ENCODE measurements at regions not wholly inside any gene's neighbourhood (a gene's known extent, or its start where the extent isn't known, plus 50 kb on each side); places are given as distances from the start of the nearest gene placed in this dataset.
"Not testable (repeated sequence)": the region's sequence is repeated elsewhere in the genome, so short reads cannot be mapped to it uniquely, and the experiment has no call there.

DNA sequence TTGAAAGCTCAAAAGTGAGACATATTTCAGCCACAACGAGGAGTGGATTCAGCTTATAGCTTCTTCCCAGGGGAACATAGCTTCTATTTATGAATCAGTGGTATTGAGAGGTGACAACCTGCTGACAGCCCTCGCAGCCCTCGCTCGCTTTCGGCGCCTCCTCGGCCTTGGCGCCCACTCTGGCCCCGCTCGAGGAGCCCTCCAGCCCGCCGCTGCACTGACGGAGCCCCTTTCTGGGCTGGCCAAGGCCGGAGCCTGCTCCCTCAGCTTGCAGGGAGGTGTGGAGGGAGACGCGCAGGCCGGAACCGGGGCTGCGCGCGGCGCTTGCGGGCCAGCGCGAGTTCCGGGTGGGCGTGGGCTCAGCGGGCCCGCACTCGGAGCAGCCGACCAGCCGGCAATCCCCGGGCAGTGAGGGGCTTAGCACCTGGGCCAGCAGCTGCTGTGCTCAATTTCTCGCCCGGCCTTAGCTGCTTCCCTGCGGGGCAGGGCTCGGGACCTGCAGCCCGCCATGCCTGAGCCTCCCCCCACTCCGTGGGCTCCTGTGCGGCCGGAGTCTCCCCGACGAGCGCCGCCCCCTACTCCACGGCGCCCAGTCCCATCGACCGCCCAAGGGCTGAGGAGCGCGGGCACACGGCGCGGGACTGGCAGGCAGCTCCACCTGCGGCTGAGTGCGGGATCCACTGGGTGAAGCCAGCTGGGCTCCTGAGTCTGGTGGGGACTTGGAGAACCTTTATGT lies 207.9 kb upstream of the RFX3 start:
- not testable (repeated sequence) for ATAC-seq; DNase-seq (ENCODE audit: missing footprints)
- intact Hi-C loops (cut with DNase I), result loop anchor here (5.0 to 10.0 kb wide), 4 partner anchors 381 to 644 kb away; no protein-coding TSS in a partner anchor

DNA sequence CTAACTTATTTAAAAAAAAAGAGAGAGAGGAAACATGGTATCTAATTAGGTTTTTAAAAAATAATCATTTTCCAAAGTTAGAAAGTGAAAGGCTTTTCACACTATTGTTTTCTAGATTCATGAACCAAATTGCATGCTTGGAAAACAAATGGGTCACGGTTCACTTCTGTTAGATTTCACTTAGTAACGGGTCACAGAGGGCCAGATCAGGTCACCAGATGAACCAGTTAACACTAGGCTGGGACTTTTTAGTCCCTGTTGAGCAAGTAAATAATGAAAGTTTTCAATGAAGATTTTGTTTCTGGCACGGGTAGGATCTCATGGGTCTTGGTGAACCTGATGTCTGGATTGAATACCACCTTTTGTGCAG lies 207.2 kb upstream of the RFX3 start:
- no peak for ATAC-seq
- intact Hi-C loops (cut with DNase I), result loop anchor here (5.0 to 10.0 kb wide), 4 partner anchors 382 to 644 kb away; no protein-coding TSS in a partner anchor
- no peak for DNase-seq (ENCODE audit: missing footprints)

DNA sequence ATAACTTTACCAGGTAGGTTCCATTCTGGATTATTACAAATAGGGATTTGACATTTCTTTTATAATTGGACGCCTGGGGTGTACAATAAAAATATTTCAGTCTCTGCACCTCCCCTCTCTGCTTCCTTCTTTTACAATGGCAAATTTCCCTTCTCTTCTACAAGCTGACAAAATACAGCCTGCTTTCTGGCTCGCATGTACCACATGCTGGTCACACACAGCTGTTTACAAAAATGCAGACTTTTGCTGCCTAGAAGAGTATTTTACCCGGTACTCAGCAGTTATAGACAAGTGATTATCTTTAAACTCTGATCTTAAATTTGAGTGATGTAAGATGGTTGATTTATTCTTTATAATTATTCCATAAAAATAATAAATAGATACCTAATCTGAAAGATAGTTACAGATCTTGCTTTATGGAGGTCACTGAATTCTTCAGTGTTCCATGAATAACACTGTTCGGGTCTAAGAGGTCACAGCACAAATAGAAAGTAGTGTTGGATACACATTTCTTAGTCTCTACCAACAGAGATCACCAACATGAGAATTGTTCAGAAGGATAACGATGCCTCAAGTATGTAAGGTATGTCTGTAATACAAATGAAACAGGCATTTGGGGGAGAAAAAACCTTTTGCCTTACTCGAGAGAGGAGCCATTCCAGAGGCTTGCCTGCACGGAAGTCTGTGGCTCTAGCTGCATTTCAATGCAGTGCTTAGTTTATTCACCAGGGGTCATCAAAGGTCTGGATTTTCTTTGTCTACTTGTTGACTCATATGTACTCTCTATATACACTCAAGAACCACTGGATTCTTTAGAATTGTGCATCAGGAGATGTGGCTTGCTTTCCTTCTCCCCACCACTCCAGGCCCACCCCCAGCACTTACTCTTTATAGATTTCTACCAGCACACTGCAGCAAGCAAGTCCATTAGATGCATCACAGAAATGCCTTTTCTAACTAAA lies 206.6 kb upstream of the RFX3 start:
- ATAC-seq, result peak; percentile 97
- DNase-seq (ENCODE audit: missing footprints), result no peak

DNA sequence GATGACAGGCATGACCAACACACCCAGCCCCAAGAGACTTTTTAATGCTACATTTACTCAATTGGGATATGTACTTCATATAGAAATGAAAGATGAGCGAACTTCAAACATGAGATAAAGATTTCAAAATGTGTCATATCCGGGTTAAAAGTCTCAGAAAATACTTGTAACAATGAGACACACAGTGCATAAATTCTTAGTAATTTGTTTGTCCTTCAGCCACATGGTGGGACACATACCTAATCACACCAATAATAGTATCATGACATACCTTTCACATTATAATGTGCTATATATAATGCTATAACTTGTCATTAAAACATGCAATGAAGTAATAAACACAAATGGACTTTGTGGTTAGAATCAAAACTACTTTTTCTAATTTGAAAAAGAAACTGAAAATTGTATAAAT lies 204.7 kb upstream of the RFX3 start:
- DNase-seq (ENCODE audit: missing footprints) (no peak), ATAC-seq (no peak)
- intact Hi-C loops (cut with DNase I), result loop anchor here (5.0 to 10.0 kb wide), 4 partner anchors 384 to 647 kb away; no protein-coding TSS in a partner anchor

More for the DNA sequence above, 206.6 kb upstream of the RFX3 start:
- intact Hi-C loops (cut with DNase I), result loop anchor here (5.0 to 10.0 kb wide), 4 partner anchors 382 to 645 kb away; no protein-coding TSS in a partner anchor

DNA sequence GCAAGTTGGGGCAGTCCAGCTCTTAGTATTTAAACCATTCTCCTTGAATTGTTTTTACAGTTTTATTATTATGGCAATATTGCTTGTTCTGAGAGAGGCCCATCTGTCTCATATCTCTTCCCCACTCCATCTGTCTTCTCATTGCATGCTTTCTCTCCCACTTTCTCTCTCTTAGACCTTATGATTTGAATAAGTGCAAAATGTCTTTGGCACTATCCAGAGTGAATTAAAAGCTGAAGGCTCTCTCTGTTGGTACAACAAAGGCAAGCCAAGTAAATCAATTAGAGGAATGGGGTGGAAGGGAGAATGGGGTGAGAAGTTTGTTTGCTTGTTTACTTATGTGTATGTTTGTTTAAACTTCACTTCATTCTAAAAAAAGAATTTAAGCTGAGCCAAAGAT lies 195.3 kb upstream of the RFX3 start:
- intact Hi-C loops (cut with DNase I), result no loop called here
- ATAC-seq, result no peak
- no peak for DNase-seq (ENCODE audit: missing footprints)

DNA sequence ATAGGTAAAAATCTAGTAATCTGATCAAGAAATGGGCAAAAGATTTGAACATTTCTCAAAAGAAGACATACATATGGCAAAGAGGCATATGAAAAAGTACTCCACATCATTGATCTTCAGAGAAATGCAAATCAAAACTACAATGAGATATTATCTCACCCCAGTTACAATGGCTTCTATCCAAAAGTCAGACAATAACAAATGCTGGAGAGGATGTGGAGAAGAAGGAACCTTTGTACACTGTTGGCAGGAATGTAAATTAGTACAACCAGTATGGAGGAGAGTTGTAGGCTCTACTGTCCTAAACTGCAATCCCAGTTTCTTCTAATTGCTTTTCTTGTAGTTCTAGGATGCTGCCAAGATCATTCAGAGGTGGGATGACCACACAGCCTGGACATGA lies 193.5 kb upstream of the RFX3 start:
- intact Hi-C loops (cut with DNase I), result no loop called here
- no peak for DNase-seq (ENCODE audit: missing footprints)
- no peak for ATAC-seq

DNA sequence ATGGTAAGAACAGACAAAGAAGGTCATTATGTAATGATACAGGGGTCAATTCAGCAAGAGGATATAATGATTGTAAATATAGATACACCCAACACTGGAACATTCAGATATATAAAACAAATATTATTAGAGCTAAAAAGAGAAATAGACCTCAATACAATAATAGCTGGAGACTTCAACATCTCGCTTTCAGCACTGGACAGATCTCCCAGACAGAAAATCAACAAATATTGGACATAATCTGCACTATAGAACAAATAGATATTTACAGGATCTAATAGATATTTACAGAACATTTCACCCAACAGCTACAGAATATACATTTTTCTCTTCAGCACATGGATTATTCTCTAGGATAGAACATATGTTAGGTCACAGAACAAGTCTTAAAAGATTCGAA lies 190.6 kb upstream of the RFX3 start:
- intact Hi-C loops (cut with DNase I), result no loop called here
- no peak for ATAC-seq
- no peak for DNase-seq (ENCODE audit: missing footprints)

DNA sequence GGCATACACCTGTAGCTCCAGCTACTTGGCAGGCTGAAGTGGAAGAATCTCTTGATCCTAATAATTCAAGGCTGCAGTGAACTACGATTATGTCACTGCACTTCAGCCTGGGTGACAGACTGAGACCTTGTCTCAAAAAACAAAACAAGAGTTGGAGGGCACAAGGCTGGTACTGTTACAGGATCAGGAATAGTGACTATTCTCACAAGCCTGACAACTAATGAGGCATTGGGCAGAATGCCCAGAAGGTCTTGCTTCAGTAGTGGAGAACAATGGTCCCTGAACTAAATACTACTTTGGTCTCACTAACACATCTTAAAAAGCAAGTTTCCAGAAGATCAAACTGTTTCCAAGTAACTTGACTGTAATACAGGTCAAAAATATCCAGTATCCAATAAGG lies 182.9 kb upstream of the RFX3 start:
- intact Hi-C loops (cut with DNase I), result no loop called here
- DNase-seq (ENCODE audit: missing footprints), result no peak
- no peak for ATAC-seq

DNA sequence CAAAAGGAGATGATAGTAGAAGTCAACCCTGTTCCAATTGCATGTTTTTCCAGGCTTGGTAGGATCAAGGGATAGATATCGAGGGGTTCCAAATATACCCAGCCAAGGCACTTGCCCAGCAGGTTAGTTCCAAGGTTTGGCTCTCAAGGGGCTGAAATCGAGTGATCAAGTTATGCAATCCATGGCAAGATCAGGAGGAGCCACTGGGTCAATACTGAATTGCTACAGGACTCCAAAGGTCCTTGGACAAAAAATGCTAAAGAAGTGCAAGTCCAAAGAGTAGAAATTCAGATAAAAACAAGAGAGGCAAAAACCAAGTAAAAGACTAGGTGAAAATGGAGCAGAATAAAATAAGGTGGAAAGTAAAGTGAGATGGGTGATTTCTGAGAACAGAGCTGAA lies 179.1 kb upstream of the RFX3 start:
- no peak for ATAC-seq
- intact Hi-C loops (cut with DNase I), result no loop called here

DNA sequence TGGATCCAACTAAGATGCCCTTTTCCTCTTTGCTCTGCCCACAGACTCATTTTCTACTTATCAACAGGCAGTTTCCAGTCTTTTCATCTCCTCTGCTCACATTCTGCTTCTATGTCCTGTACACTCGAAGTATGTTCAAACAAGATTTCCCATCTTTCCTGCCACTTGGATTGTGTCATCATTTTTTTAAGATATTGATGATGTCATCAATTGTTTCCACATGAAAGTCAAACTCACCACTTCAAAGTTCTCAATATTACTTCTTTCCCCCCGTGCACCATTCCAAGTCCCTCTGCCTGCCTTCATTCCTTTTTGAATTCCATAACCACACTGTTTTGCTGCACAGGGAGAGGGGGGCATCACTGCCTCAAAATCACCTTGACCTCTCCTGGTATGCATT lies 175.0 kb upstream of the RFX3 start:
- intact Hi-C loops (cut with DNase I), result no loop called here
- ATAC-seq, result no peak
- DNase-seq (ENCODE audit: missing footprints), result no peak

More for the DNA sequence above, 179.1 kb upstream of the RFX3 start:
- no peak for DNase-seq (ENCODE audit: missing footprints)

DNA sequence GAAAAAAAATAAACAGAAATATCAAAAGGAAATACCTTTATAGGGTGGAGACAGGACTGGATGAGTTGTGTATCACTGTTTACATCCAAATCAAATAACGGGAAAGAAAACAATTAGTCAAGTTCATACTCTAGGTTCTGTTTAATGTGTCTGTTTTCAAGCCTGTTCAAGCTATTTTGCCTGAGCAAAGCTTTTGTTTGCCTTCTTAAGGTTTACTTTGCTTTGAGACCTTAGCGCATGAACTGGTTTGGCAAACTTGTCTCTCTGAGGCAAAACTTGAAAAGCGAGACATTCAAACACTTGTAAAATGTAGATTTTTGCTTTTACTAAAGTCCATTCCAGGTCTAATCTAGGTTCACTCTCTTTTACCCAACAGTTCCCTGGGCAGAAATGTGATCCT lies 174.1 kb upstream of the RFX3 start:
- intact Hi-C loops (cut with DNase I), result no loop called here
- ATAC-seq, result no peak
- no peak for DNase-seq (ENCODE audit: missing footprints)

DNA sequence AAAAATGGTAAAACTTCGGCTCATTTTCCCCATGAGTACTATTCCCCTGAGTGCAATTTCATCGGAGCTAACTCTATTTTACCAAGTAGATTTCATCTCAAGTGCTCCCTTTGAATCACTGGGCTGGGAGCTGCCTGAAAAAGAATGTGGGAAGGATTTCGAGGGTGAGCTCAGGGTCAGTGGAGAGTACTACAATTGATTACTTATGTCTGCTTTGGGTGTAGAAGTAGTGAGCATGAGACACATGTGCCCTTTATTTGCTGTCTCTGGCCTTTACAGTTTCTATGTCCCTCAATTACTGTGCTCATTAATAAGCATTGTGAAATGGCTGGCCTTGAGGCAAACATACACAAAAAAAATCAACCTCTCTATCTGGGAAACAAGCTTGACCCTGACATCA lies 172.7 kb upstream of the RFX3 start:
- no peak for ATAC-seq

DNA sequence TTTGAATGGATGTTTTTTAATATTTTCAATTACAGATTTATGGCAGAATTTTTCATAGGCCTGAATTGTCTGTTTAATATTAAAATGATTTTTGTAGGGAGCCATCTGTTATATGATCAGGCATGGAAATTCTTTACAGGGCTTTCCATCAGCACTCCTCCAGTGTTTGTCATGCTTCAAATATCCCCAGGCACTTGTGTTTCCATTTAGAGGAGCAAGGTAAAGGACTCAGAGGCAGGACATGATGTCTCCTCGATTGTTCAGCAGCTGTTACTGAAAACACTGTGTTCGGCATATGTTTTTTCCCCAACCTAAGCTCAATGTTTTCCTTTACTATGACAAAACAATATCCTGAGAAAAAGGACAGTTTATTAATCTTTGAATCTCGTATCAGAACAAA lies 172.3 kb upstream of the RFX3 start:
- DNase-seq (ENCODE audit: missing footprints) (no peak), ATAC-seq (no peak)
- intact Hi-C loops (cut with DNase I), result no loop called here

More for the DNA sequence above, 172.7 kb upstream of the RFX3 start:
- no peak for DNase-seq (ENCODE audit: missing footprints)
- intact Hi-C loops (cut with DNase I), result no loop called here

DNA sequence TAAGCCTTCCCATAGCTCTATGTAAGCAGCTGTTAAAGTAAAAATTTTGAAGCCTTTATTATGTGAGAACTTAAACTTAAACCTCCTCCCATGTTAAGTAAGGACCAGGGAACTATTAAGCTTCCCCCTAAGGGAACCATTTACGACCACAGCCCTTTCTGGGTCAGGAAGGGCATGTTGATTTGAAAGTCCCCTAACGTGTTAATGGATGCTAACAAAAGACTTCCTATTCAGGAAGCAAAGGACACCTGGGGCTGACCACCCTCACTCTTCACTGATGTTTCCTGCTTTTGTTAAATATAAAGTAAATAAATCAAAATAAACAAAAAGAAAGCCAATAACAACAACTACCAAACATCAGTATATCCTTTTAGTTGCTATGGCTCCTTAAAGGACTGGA lies 170.6 kb upstream of the RFX3 start:
- DNase-seq (ENCODE audit: missing footprints) (no peak), ATAC-seq (no peak)
- intact Hi-C loops (cut with DNase I), result no loop called here

DNA sequence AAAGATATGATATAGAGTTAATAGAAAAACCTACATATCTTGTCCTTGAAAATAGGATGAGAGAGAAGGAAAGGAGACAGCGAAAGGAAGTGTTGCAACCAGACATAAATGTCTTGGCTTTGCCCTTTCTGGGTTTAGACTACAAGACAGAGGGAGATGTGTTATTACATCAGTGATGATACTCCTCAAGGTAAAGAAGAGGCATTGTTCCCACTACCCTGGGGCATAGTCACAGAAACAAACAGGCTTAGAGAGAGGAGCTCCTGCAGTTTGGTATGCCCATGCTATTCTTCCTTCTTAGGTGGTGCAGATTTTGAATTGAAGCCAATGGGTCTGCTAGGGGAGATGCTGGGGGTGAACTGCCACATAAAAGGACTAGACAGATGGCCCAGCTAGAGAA lies 166.8 kb upstream of the RFX3 start:
- DNase-seq (ENCODE audit: missing footprints), result no peak
- ATAC-seq, result no peak
- intact Hi-C loops (cut with DNase I), result no loop called here

DNA sequence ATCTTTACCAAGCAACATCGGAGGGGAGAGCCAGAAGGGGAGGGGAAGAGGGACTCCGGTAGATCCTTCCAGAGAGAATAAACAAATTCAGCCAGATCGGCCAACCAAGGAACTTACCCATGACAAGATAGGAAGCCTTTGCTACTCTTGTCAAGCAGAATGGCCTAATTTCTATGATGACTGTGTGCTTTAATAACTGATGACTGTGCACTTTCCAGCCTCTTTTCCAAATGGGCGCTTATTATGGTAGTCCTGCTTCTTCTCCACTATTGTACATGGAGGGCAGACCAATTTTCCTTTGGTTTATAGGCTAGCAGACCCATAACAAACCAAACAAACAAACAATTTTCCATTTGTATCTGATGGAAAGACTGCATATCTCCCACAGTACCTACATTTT lies 163.8 kb upstream of the RFX3 start:
- DNase-seq (ENCODE audit: missing footprints) (no peak), ATAC-seq (no peak)
- intact Hi-C loops (cut with DNase I), result no loop called here

DNA sequence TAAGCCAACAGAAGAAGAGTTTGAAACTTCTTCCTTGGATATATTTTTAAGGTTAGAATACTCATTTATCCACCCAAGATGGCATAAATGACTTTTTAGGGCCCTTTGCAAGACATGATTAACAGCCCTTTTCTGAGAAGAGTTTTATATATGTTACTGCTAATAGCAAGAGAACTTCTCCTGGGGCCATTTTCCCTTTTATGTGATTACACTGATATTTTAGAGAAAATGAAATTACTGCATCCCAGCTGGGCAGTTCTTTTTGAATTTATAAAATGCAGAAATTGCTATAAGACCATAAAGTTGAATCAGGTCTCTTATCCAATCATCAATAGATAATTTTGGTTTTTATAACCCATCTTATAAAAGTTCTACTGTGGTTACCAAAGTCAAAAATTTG lies 161.3 kb upstream of the RFX3 start:
- DNase-seq (ENCODE audit: missing footprints) (no peak), ATAC-seq (no peak)
- intact Hi-C loops (cut with DNase I), result no loop called here

DNA sequence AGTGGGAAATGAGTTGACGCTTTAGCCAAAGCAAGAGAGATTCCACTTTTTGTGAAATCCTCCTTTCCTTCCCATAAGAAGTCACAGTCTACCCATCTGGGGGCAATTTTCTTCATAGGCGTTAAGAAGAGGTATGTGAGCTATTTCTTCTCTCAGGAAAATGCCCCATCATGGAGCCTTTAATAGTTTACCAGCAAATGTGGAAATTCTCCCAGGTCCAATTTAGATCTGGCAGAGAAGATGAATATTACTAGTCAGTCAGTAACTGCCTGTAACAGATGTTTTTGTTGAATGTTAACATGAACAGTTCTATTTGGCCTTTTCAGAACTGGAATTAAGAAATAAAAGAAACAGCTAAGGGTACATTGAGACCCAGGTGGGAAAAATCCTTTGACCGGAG lies 156.4 kb upstream of the RFX3 start:
- no peak for ATAC-seq
- DNase-seq (ENCODE audit: missing footprints), result no peak
- intact Hi-C loops (cut with DNase I), result no loop called here

DNA sequence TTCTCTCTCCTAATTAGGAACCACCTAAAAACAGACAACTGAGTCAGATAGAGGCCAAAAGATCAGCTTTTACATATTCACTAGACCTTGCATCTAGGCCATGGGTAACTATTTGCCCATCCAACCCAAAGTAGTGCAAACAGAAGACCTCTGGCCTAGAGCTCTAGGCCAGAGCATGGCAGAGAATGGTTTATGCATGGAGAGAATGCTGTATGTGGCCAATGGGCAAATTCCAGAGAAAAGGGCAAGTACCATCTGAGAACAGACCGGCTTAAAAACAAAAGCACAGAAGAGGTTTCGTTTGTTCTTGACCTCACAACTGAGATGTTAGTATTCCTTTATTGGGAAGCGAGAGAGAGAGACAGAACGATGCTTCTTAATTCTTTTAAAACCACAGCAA lies 151.7 kb upstream of the RFX3 start:
- no peak for ATAC-seq
- intact Hi-C loops (cut with DNase I), result no loop called here
- no peak for DNase-seq (ENCODE audit: missing footprints)

DNA sequence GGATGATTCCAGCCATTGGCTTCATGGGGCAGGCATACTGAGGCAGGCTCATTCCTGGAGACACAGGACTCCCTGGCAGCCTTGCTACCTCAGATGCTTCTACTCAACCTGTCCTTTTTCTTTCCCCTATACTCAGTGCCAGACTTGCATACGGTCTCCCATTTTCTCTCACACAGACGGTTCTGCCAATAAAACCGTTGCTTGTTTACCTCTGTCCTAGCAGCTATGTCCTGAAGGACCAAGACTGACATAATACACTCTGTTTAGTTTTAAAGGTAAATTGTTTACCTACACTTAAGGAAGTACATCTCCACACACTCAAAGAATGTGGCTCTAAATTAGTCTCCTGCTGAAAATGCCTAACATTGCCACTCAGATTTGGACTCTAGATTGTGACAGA lies 151.0 kb upstream of the RFX3 start:
- intact Hi-C loops (cut with DNase I), result no loop called here
- ATAC-seq, result no peak
- no peak for DNase-seq (ENCODE audit: missing footprints)

Data from Right ventricle myocardium inferior (tissue), 1 donor.